ENCODE measurements at regions not wholly inside any gene's neighbourhood (a gene's known extent, or its start where the extent isn't known, plus 50 kb on each side); places are given as distances from the start of the nearest gene placed in this dataset.

GRCh38 chr21:41684381-41685245 is 82.2 kb downstream of the RIPK4 start:
- intact Hi-C loops (cut with micrococcal nuclease) = no loop called here
- WGBS (ENCODE audit: insufficient coverage) = 83% methylated on average over 26 of the region's 26 CpGs
- Mint-ChIP-seq H3K27ac (no peak overlapping the region), H3K36me3 (no peaks in the 10 kb centered on the region), H3K27me3 (ENCODE audit: low read depth in 2 of 2) (no peaks in the 10 kb centered on the region), H3K9me3 (no peaks in the 10 kb centered on the region), H3K4me1 (no peaks in the 10 kb centered on the region), H3K4me3 (no peak overlapping the region)
- Histone ChIP-seq H3K9me3 (ENCODE audit: control insufficient read depth, insufficient read depth, low read length) (no peaks in the 10 kb centered on the region), H3K4me3 (ENCODE audit: low read length) (no peak overlapping the region), H3K27me3 (ENCODE audit: control insufficient read depth, insufficient read depth, low read length) (no peaks in the 10 kb centered on the region), H3K27ac (ENCODE audit: low read length) (no peak overlapping the region), H3K4me1 (ENCODE audit: control insufficient read depth, insufficient read depth, low read length) (no peaks in the 10 kb centered on the region), H3K36me3 (ENCODE audit: control insufficient read depth, insufficient read depth, low read length) (no peaks in the 10 kb centered on the region)
- DNase-seq (no peak), ATAC-seq (no peak)
- TF ChIP-seq, protein P1, sequence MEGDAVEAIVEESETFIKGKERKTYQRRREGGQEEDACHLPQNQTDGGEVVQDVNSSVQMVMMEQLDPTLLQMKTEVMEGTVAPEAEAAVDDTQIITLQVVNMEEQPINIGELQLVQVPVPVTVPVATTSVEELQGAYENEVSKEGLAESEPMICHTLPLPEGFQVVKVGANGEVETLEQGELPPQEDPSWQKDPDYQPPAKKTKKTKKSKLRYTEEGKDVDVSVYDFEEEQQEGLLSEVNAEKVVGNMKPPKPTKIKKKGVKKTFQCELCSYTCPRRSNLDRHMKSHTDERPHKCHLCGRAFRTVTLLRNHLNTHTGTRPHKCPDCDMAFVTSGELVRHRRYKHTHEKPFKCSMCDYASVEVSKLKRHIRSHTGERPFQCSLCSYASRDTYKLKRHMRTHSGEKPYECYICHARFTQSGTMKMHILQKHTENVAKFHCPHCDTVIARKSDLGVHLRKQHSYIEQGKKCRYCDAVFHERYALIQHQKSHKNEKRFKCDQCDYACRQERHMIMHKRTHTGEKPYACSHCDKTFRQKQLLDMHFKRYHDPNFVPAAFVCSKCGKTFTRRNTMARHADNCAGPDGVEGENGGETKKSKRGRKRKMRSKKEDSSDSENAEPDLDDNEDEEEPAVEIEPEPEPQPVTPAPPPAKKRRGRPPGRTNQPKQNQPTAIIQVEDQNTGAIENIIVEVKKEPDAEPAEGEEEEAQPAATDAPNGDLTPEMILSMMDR (IDR thresholded peaks at IDR 0.05) = no peak

GRCh38 chr21:41683815-41684214 is 83.0 kb downstream of the RIPK4 start:
- no peaks in the 10 kb centered on the region for H3K27me3 Mint-ChIP-seq (ENCODE audit: low read depth in 2 of 2)
- H3K4me1 Mint-ChIP-seq = no peaks in the 10 kb centered on the region
- Histone ChIP-seq H3K4me3 (ENCODE audit: low read length) (no peak overlapping the region), H3K9me3 (ENCODE audit: control insufficient read depth, insufficient read depth, low read length) (no peaks in the 10 kb centered on the region), H3K27me3 (ENCODE audit: control insufficient read depth, insufficient read depth, low read length) (no peaks in the 10 kb centered on the region), H3K4me1 (ENCODE audit: control insufficient read depth, insufficient read depth, low read length) (no peaks in the 10 kb centered on the region), H3K36me3 (ENCODE audit: control insufficient read depth, insufficient read depth, low read length) (no peaks in the 10 kb centered on the region), H3K27ac (ENCODE audit: low read length) (no peak overlapping the region)
- TF ChIP-seq, protein P1 (IDR thresholded peaks at IDR 0.05) = no peak
- H3K4me3 Mint-ChIP-seq = no peak overlapping the region
- H3K36me3 Mint-ChIP-seq = no peaks in the 10 kb centered on the region
- intact Hi-C loops (cut with micrococcal nuclease) = no loop called here
- DNase-seq (no peak), ATAC-seq (no peak)
- no peak overlapping the region for H3K27ac Mint-ChIP-seq
- H3K9me3 Mint-ChIP-seq = no peaks in the 10 kb centered on the region
- WGBS (ENCODE audit: insufficient coverage) = 78% methylated on average over 10 of the region's 10 CpGs

DNA sequence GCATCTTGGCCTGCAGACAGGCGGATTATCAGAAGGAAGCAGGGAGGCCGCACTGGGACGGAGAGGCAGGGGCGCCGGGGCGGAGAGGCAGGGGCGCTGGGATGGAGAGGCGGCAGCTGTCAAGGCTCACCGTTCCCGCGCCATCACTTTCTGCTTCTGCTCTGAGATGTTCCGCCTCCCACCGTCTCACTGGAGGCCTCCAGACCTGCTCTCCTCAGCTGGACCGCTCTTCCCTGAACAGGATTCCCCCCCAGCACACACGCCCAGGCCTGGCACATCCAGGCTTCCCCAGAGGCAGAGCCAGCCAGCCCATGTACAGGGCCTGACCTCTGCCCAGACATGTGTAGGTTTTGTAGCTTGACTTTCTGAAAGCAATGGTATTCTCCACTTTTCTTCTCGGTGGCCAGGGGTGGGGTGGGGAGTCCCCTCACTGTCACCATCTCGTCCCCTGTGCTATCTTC is 84.1 kb downstream of the RIPK4 start:
- 75% methylated on average over 17 of the region's 17 CpGs for WGBS (ENCODE audit: insufficient coverage)
- no peak for ATAC-seq

More for the DNA sequence above, 84.1 kb downstream of the RIPK4 start:
- H3K36me3 ChIP-seq (ENCODE audit: control insufficient read depth, insufficient read depth, low read length) = no peaks in the 10 kb centered on the region
- no peaks in the 10 kb centered on the region for H3K27me3 Mint-ChIP-seq (ENCODE audit: low read depth in 2 of 2)
- intact Hi-C loops (cut with micrococcal nuclease) = no loop called here
- no peak overlapping the region for H3K27ac ChIP-seq (ENCODE audit: low read length)
- no peak overlapping the region for H3K27ac Mint-ChIP-seq
- H3K36me3 Mint-ChIP-seq = no peaks in the 10 kb centered on the region
- no peak overlapping the region for H3K4me3 Mint-ChIP-seq
- no peak overlapping the region for H3K4me3 ChIP-seq (ENCODE audit: low read length)
- H3K4me1 Mint-ChIP-seq = peaks cover 0 to under 1% of the 10 kb centered on the region in 2 donors
- DNase-seq = no peak
- TF ChIP-seq, protein P1 (IDR thresholded peaks at IDR 0.05) = no peak
- H3K27me3 ChIP-seq (ENCODE audit: control insufficient read depth, insufficient read depth, low read length) = no peaks in the 10 kb centered on the region
- H3K4me1 ChIP-seq (ENCODE audit: control insufficient read depth, insufficient read depth, low read length) = peaks cover 3% of the 10 kb centered on the region
- no peaks in the 10 kb centered on the region for H3K9me3 ChIP-seq (ENCODE audit: control insufficient read depth, insufficient read depth, low read length)
- H3K9me3 Mint-ChIP-seq = no peaks in the 10 kb centered on the region
